Adipocyte (in vitro differentiated cells): ENCODE measurements at regions not wholly inside any gene's neighbourhood (a gene's known extent, or its start where the extent isn't known, plus 50 kb on each side); places are given as distances from the start of the nearest gene placed in this dataset.

Experiments used
- DNase-seq: peaks from one replicate; pipeline ENCODE4 v3.0.0-alpha.2; 2015; ENCODE audit warnings: low read depth
- H3K27me3 ChIP-seq: replicated peaks from 2 replicates; pipeline ENCODE4 v1.7.0; 2013; ENCODE audit warnings: mild to moderate bottlenecking, low read length, moderate library complexity; ENCODE audit not compliant: control insufficient read depth, insufficient read depth
- H3K36me3 ChIP-seq: 2 replicates; pipeline ENCODE4 v1.7.0; 2013; ENCODE audit warnings: low read length, mild to moderate bottlenecking, moderate library complexity; ENCODE audit not compliant: control insufficient read depth, insufficient read depth, severe bottlenecking
- H3K4me1 ChIP-seq: 2 replicates; pipeline ENCODE4 v1.7.0; 2013; ENCODE audit warnings: mild to moderate bottlenecking, low read length, moderate library complexity; ENCODE audit not compliant: control insufficient read depth, insufficient read depth
- H3K4me3 ChIP-seq: 2 replicates; pipeline ENCODE4 v1.7.0; 2013; ENCODE audit warnings: mild to moderate bottlenecking, low read length, moderate library complexity
- H3K9ac ChIP-seq: 2 replicates; pipeline ENCODE4 v1.7.0; 2013; ENCODE audit warnings: mild to moderate bottlenecking, low read length, moderate library complexity
- H3K9me3 ChIP-seq: 2 replicates; pipeline ENCODE4 v1.7.0; 2013; ENCODE audit warnings: mild to moderate bottlenecking, low read length, moderate library complexity; ENCODE audit not compliant: control insufficient read depth

DNA sequence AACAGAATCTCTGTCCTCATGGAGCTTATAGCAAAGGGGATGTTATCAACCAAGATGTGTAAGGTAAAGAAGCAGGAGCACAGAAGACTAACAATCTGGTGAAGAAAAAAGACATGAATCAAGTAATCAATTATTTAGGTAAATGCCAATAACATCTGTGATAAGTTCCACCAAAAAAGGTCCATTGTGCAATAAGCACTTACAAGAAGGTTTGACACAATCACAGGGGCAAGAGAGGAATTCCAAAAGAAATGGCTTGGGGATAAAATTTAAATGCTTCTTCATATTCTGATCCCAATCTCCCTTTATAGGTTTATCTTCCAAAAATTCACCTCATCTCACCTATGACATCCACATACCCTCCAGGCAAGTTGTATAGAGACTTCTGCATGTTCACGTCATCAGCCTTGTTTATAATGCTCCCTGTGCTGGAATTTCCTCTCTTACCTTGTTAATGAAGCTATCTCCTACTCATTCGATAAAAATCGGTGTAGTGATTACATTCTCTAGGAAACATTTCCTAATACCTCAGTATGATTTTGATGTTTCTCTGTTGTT lies 53.6 kb upstream of the DPT start:
- Histone ChIP-seq H3K9ac (no peak overlapping the region), H3K9me3 (no peaks in the 10 kb centered on the region), H3K36me3 (no peaks in the 10 kb centered on the region), H3K4me3 (no peak overlapping the region), H3K4me1 (peaks cover 24% of the 10 kb centered on the region), H3K27me3 (peaks cover 18% of the 10 kb centered on the region)
- no peak for DNase-seq

- H3K4me1 ChIP-seq: peaks cover 34% of the 10 kb centered on the region
- no peak overlapping the region for H3K9ac ChIP-seq
- peak; percentile 1 for DNase-seq
- peaks cover 18% of the 10 kb centered on the region for H3K27me3 ChIP-seq
- peak overlapping the region; percentile 44 for H3K4me3 ChIP-seq
- no peaks in the 10 kb centered on the region for H3K36me3 ChIP-seq
- H3K9me3 ChIP-seq: no peaks in the 10 kb centered on the region
Measured at GRCh38 chr1:168783458-168784210, 54.6 kb upstream of the DPT start.

DNA sequence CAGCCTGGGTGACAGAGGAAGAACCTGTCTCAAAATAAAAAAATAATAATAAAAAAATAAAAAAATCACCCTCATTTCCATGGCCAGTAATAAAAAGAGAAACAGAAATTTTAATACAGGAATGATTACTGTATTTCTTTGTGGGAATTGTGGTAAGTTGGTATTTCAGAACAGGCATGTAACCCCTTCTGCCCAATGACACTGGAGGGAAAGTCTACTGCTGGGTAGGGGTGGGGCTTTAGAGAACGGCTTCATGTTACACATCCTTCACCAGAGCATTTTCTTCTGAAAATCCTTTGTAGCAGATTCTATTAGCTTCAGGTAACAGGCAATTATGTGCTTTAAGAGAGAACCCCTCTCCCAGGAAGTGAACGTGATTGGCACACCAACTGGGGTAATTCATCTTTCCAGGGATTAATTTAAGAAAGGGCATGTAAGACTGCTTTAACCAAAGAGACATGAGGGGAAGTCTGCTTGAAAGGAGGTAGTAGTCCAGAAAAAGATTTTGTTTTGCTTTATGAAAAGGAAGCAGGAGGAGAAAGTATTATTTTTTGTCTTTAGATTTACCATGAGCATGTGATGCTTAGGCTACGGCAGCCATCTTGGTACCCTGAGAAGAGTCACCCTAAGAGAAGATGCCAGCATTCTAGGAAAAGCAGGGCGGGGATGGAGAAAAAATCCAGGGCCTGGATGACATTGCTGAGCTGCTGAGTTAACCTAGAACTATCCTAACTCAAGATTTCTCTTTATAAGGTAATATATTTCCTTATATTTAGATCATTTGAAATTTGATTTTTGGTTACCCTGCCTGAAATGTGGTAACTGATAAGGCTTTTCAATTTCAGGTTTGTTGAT lies 57.7 kb upstream of the DPT start:
- peaks cover 38% of the 10 kb centered on the region for H3K4me1 ChIP-seq
- H3K36me3 ChIP-seq: no peaks in the 10 kb centered on the region
- no peaks in the 10 kb centered on the region for H3K9me3 ChIP-seq
- no peak for DNase-seq
- peaks cover 4% of the 10 kb centered on the region for H3K27me3 ChIP-seq
- no peak overlapping the region for H3K4me3 ChIP-seq
- H3K9ac ChIP-seq: no peak overlapping the region

DNA sequence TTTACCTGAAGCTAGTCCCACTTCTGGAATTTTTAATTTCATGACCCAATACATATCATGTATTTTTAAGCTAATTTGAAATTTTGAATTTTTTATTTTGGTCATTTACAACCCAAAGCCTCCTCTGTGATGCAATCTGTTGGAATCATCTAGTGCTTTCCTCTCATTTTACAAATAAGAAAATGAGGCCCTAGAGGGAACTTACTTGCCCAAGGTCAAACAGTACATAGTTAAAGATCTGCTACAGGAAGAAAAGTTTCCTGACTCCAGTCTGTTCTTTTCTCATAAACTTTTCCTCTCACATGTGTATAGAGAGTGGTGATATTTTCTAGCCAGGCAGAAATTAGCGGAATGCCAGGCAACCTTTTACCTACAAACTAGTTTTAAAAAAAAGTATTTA lies 59.3 kb upstream of the DPT start:
- Histone ChIP-seq H3K9me3 (no peaks in the 10 kb centered on the region), H3K36me3 (no peaks in the 10 kb centered on the region), H3K4me3 (no peak overlapping the region), H3K27me3 (peaks cover 3% of the 10 kb centered on the region), H3K4me1 (peaks cover 31% of the 10 kb centered on the region), H3K9ac (no peak overlapping the region)
- no peak for DNase-seq

GRCh38 chr1:168789501-168789900 lies 60.5 kb upstream of the DPT start:
- peaks cover 24% of the 10 kb centered on the region for H3K4me1 ChIP-seq
- H3K27me3 ChIP-seq: peaks cover 3% of the 10 kb centered on the region
- no peaks in the 10 kb centered on the region for H3K36me3 ChIP-seq
- no peak for DNase-seq
- H3K4me3 ChIP-seq: no peak overlapping the region
- H3K9me3 ChIP-seq: no peaks in the 10 kb centered on the region
- no peak overlapping the region for H3K9ac ChIP-seq

GRCh38 chr1:168792142-168792541 lies 63.1 kb upstream of the DPT start:
- Histone ChIP-seq H3K9ac (no peak overlapping the region), H3K4me3 (no peak overlapping the region), H3K4me1 (peaks cover 14% of the 10 kb centered on the region), H3K27me3 (peaks cover 3% of the 10 kb centered on the region), H3K9me3 (no peaks in the 10 kb centered on the region), H3K36me3 (no peaks in the 10 kb centered on the region)
- no peak for DNase-seq

DNA sequence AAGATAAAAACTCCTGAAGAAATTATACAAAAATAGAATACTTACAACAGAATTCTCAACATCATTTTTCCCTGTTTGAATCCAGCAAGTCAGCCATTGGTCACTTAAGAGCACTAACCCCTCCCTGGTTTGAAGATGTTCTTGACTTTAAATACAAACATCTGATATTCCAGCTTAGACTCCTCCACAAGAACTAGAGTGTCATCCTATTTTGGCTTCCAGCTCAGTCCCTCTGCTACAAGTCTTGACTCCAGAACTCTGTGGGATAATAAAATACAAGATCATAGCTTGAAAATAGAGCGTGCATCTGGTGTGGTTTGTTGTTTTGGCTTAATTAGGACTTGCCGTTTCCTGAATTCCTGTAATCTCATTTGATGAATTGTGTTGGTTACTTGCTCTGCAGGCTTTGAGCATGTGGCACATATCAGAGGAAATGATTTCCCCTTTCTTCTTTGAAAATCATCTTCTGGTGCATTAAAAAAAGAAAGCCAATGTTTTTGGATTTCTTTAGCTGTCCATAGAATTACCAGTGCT lies 63.7 kb upstream of the DPT start:
- Histone ChIP-seq H3K27me3 (peaks cover 3% of the 10 kb centered on the region), H3K4me1 (peaks cover 13% of the 10 kb centered on the region), H3K9me3 (no peaks in the 10 kb centered on the region), H3K9ac (no peak overlapping the region), H3K36me3 (no peaks in the 10 kb centered on the region), H3K4me3 (no peak overlapping the region)
- DNase-seq: no peak

- Histone ChIP-seq H3K9me3 (no peaks in the 10 kb centered on the region), H3K27me3 (peaks cover 3% of the 10 kb centered on the region), H3K9ac (no peak overlapping the region), H3K36me3 (no peaks in the 10 kb centered on the region), H3K4me3 (no peak overlapping the region), H3K4me1 (no peaks in the 10 kb centered on the region)
- DNase-seq: no peak
Measured at GRCh38 chr1:168794057-168794456, 65.1 kb upstream of the DPT start.

- Histone ChIP-seq H3K9ac (no peak overlapping the region), H3K36me3 (no peaks in the 10 kb centered on the region), H3K9me3 (no peaks in the 10 kb centered on the region), H3K4me1 (no peaks in the 10 kb centered on the region), H3K4me3 (no peak overlapping the region), H3K27me3 (peaks cover 3% of the 10 kb centered on the region)
- DNase-seq: no peak
Measured at GRCh38 chr1:168795681-168796080, 66.7 kb upstream of the DPT start.

DNA sequence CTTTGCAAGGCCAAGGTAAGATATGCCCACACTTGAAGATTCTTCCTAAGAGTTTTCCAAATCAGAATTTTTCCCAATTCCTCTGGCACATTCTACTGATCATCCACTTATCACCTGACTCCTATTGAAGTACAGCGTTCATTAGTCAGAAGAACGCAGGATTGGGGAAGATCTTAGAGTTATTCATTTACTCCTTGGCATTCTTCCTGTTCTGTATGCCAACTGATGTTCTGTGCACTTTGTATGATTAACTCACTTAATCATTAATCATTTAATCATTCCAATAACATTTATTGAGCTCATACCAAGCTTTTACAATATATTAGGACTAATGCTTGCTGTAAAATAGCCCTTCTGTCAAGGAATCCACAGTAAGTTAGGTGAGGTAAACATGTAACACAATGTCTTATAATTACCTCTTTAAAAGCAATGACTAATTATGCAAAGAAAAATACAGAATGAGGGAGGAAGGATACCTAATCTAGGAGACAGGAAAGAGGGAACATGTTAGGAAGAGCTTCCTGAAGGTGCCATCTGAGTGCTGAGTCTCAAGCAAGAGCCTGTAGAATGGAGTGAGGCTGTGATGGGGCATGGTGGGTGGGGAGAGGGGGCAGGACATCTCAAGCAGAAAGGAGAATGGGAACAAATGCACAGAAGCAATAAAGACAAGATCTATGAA lies 71.1 kb upstream of the DPT start:
- Histone ChIP-seq H3K27me3 (no peaks in the 10 kb centered on the region), H3K9me3 (no peaks in the 10 kb centered on the region), H3K9ac (no peak overlapping the region), H3K36me3 (no peaks in the 10 kb centered on the region), H3K4me1 (no peaks in the 10 kb centered on the region), H3K4me3 (no peak overlapping the region)
- no peak for DNase-seq
